RWPE2 (cell line): ENCODE measurements at regions not wholly inside any gene's neighbourhood (a gene's known extent, or its start where the extent isn't known, plus 50 kb on each side); places are given as distances from the start of the nearest gene placed in this dataset.

Experiments
- ATAC-seq: fragments of 200-7000 bp; cut with Tn5 transposase; 3 replicates; pipeline ENCODE4 v1.9.1; 2021; ENCODE audit warnings: low read depth
- DNase-seq: peaks from one replicate; pipeline ENCODE4 v3.0.0-alpha.2; 2020; ENCODE audit warnings: low spot score
- H3K27ac ChIP-seq: fragments of 450-650 bp; 2 replicates; pipeline ENCODE4 v1.5.1; 2017; ENCODE audit warnings: mild to moderate bottlenecking; ENCODE audit not compliant: poor library complexity, severe bottlenecking
- H3K27me3 ChIP-seq: fragments of 250-450 bp; sonication (Bioruptor Pico); 2 replicates; pipeline ENCODE4 v1.5.1; 2021; ENCODE audit warnings: mild to moderate bottlenecking, moderate library complexity; ENCODE audit not compliant: insufficient read depth, poor library complexity, severe bottlenecking
- H3K36me3 ChIP-seq: fragments of 250-450 bp; sonication (Bioruptor Pico); 2 replicates; pipeline ENCODE4 v1.5.1; 2020; ENCODE audit warnings: low read depth, mild to moderate bottlenecking, moderate library complexity
- H3K4me1 ChIP-seq: fragments of 250-450 bp; sonication (Bioruptor Pico); 2 replicates; pipeline ENCODE4 v1.5.1; 2021; ENCODE audit warnings: mild to moderate bottlenecking, moderate library complexity; ENCODE audit not compliant: insufficient read depth, poor library complexity, severe bottlenecking
- H3K4me3 ChIP-seq: fragments of 250-450 bp; sonication (Bioruptor Pico); 2 replicates; pipeline ENCODE4 v1.5.1; 2021; ENCODE audit warnings: mild to moderate bottlenecking, moderate library complexity; ENCODE audit not compliant: severe bottlenecking
- H3K9me3 ChIP-seq: fragments of 250-450 bp; sonication (Bioruptor Pico); 2 replicates; pipeline ENCODE4 v1.5.1; 2021; ENCODE audit warnings: mild to moderate bottlenecking, moderate library complexity; ENCODE audit not compliant: severe bottlenecking
- TF ChIP-seq, protein P1 (sequence below): fragments of 450-650 bp; IDR thresholded peaks from one replicate; pipeline ENCODE4 v1.5.1; 2017; ENCODE audit warnings: mild to moderate bottlenecking, moderate library complexity; ENCODE audit not compliant: poor library complexity, severe bottlenecking

- H3K27ac ChIP-seq = no peak overlapping the region
- H3K9me3 ChIP-seq = no peaks in the 10 kb centered on the region
- no peak for ATAC-seq
- no peaks in the 10 kb centered on the region for H3K27me3 ChIP-seq
- DNase-seq = no peak
- TF ChIP-seq, protein P1, sequence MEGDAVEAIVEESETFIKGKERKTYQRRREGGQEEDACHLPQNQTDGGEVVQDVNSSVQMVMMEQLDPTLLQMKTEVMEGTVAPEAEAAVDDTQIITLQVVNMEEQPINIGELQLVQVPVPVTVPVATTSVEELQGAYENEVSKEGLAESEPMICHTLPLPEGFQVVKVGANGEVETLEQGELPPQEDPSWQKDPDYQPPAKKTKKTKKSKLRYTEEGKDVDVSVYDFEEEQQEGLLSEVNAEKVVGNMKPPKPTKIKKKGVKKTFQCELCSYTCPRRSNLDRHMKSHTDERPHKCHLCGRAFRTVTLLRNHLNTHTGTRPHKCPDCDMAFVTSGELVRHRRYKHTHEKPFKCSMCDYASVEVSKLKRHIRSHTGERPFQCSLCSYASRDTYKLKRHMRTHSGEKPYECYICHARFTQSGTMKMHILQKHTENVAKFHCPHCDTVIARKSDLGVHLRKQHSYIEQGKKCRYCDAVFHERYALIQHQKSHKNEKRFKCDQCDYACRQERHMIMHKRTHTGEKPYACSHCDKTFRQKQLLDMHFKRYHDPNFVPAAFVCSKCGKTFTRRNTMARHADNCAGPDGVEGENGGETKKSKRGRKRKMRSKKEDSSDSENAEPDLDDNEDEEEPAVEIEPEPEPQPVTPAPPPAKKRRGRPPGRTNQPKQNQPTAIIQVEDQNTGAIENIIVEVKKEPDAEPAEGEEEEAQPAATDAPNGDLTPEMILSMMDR = no peak
- H3K4me3 ChIP-seq = no peak overlapping the region
- no peaks in the 10 kb centered on the region for H3K4me1 ChIP-seq
- H3K36me3 ChIP-seq = no peaks in the 10 kb centered on the region
These were observed 239.7 kb downstream of the EMP1 start for GRCh38 chr12:13436182-13436581.

DNA sequence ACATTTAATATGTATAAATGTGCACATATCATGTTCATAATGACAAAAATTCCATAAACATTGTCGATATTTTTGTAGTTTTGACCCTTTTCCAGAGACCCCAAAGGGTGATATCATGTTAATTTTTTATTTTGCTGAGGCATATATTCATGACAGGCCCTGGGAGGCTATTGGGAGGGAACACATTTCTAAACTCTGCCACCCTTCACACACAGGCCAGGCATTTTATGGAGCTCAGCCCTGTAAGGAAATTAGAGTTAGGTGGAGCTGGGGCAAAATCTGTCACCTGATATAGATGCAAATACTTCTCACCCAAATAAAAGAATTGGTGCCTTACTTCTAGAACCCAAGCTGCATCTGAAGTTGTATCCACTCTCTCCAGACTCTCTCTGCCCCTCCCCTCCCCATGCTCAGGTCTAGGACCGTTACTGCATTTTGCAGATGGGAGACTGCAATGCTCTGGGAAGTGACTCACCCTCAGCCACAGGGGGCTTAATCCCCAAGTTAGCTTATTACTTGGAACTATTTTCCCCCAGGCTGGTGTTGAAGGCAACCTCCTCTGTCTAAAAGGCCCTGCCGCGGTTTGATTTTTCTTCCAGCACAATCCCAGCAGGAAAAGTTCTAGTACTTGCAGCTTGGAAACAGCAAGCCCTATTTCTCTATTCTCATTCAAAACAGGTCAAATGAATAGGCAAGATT is 238.9 kb downstream of the EMP1 start:
- TF ChIP-seq, protein P1 = no peak
- no peak for DNase-seq
- Histone ChIP-seq H3K4me1 (no peaks in the 10 kb centered on the region), H3K27ac (no peak overlapping the region), H3K27me3 (no peaks in the 10 kb centered on the region), H3K9me3 (no peaks in the 10 kb centered on the region), H3K4me3 (no peak overlapping the region), H3K36me3 (no peaks in the 10 kb centered on the region)
- no peak for ATAC-seq

- Histone ChIP-seq H3K4me3 (no peak overlapping the region), H3K36me3 (no peaks in the 10 kb centered on the region), H3K27ac (no peak overlapping the region), H3K9me3 (no peaks in the 10 kb centered on the region), H3K4me1 (no peaks in the 10 kb centered on the region), H3K27me3 (no peaks in the 10 kb centered on the region)
- TF ChIP-seq, protein P1 = no peak
- ATAC-seq (no peak), DNase-seq (no peak)
These were observed 237.2 kb downstream of the EMP1 start for GRCh38 chr12:13433768-13434167.

DNA sequence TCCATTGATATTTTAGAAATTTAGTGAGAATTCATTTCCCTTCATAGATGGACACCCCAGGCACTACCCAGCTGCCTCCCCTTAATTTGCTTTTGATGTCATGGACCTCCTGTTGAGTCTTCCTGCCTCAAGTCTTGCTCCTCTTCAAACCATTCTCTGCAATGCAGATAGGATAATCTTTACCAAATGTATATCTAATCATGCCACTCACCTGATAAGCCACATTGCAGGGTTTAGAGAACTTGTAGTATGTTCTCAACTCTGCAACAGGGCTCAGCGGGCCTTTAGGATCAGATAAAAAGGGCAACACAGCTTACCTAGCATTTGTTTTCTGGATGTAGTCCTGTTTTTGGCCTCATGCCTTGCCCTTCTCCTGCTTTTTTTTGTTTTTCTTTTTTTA is 234.5 kb downstream of the EMP1 start:
- H3K4me1 ChIP-seq = no peaks in the 10 kb centered on the region
- H3K27me3 ChIP-seq = no peaks in the 10 kb centered on the region
- H3K36me3 ChIP-seq = no peaks in the 10 kb centered on the region
- H3K9me3 ChIP-seq = no peaks in the 10 kb centered on the region
- H3K27ac ChIP-seq = no peak overlapping the region
- H3K4me3 ChIP-seq = no peak overlapping the region
- no peak for ATAC-seq
- DNase-seq = no peak
- TF ChIP-seq, protein P1 = no peak

DNA sequence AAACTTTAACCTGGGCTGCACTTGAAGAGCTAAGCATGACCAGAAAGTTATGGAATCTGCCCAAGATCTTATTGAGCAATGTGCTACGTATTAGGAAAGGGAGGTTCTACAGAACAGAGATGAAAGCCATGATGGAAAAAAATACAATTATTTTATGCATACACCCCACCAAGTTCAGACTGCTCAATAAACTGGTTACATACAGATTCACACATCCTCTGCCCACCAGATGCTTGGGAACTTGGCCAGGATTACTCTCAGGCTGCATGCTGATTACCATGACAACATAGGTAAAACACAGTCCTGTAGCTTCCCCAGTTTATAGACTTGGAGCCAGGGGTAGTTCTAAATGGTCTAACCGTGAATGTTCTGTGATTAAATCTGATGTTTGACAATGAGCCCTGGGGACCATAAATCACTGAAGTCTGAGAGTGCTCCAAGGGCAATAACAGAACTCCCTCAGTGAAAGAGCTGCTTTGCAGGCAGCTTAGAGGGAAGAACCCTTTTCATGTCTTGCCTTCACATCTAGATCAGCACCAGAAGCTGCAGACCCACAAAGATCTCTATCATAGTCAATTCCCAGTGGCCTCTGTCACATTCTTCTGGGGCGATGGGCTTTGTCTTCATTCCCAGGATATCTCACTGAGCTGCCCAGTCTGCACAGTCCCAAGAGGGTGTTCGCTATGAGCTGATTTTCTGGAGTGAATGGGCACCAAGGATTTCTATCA is 232.2 kb downstream of the EMP1 start:
- no peaks in the 10 kb centered on the region for H3K4me1 ChIP-seq
- no peaks in the 10 kb centered on the region for H3K36me3 ChIP-seq
- no peaks in the 10 kb centered on the region for H3K27me3 ChIP-seq
- H3K27ac ChIP-seq = no peak overlapping the region
- ATAC-seq (no peak), DNase-seq (no peak)
- TF ChIP-seq, protein P1 = no peak
- no peaks in the 10 kb centered on the region for H3K9me3 ChIP-seq
- no peak overlapping the region for H3K4me3 ChIP-seq
